Liver (tissue), 8 donors: ENCODE measurements at regions not wholly inside any gene's neighbourhood (a gene's known extent, or its start where the extent isn't known, plus 50 kb on each side); places are given as distances from the start of the nearest gene placed in this dataset.

Source experiments
- DNase-seq: peaks from one replicate; pipeline ENCODE4 v3.0.0-alpha.2; 2017; ENCODE audit warnings: low spot score
- H3K27ac ChIP-seq, 2 donors: one replicate each; pipeline ENCODE4 v1.7.0; 2013; ENCODE audit warnings: inconsistent platforms in 2 of 2, low read length in 2 of 2, control low read depth in 1 of 2, low read depth in 1 of 2, mild to moderate bottlenecking in 1 of 2
- H3K27me3 ChIP-seq, 4 donors: one replicate each; pipeline versions ENCODE4 v1.6.1 to v1.7.0; 2013; ENCODE audit warnings: low read length in 3 of 4, inconsistent platforms in 1 of 4, mild to moderate bottlenecking in 1 of 4, moderate library complexity in 1 of 4; ENCODE audit not compliant: control insufficient read depth in 4 of 4, insufficient read depth in 4 of 4
- H3K36me3 ChIP-seq, 4 donors: one replicate each; pipeline versions ENCODE4 v1.6.1 to v1.7.0; 2013; ENCODE audit warnings: low read length in 3 of 4, mild to moderate bottlenecking in 3 of 4, low read depth in 1 of 4, moderate library complexity in 1 of 4; ENCODE audit not compliant: control insufficient read depth in 4 of 4, insufficient read depth in 3 of 4
- H3K4me1 ChIP-seq, 4 donors: one replicate each; pipeline versions ENCODE4 v1.6.1 to v1.7.0; 2013; ENCODE audit warnings: low read length in 3 of 4, mild to moderate bottlenecking in 3 of 4, moderate library complexity in 1 of 4; ENCODE audit not compliant: control insufficient read depth in 4 of 4, insufficient read depth in 4 of 4
- H3K4me3 ChIP-seq, 3 donors: one replicate each; pipeline versions ENCODE4 v1.6.1 to v1.7.0; 2013; ENCODE audit warnings: low read length in 3 of 3, control low read depth in 1 of 3, low read depth in 1 of 3, mild to moderate bottlenecking in 1 of 3
- H3K9ac ChIP-seq, 2 donors: one replicate each; pipeline ENCODE4 v1.7.0; 2013; ENCODE audit warnings: low read length in 2 of 2, mild to moderate bottlenecking in 2 of 2, moderate library complexity in 2 of 2, control low read depth in 1 of 2, low read depth in 1 of 2
- H3K9me3 ChIP-seq, 4 donors: one replicate each; pipeline versions ENCODE4 v1.6.1 to v1.7.0; 2013; ENCODE audit warnings: low read length in 3 of 4; ENCODE audit not compliant: control insufficient read depth in 4 of 4
- ATF3 ChIP-seq: IDR thresholded peaks from 2 replicates; pipeline ENCODE4 v1.6.1; 2016; ENCODE audit warnings: antibody characterized with exemption
- EGR1 ChIP-seq, 2 donors: IDR thresholded peaks; 2 replicates each; pipeline ENCODE4 v1.6.1; 2016 to 2018; ENCODE audit warnings: antibody characterized with exemption in 2 of 2, low read depth in 2 of 2
- FOXA1 ChIP-seq: IDR thresholded peaks from 2 replicates; pipeline ENCODE4 v1.6.1; 2016; ENCODE audit warnings: antibody characterized with exemption
- FOXA2 ChIP-seq: IDR thresholded peaks from 2 replicates; pipeline ENCODE4 v1.6.1; 2016; ENCODE audit warnings: antibody characterized with exemption
- HNF4A ChIP-seq, 2 donors: conservative IDR thresholded peaks; 2 replicates each; pipeline ENCODE4 v1.6.1; 2016; ENCODE audit warnings: antibody characterized with exemption in 2 of 2, mild to moderate bottlenecking in 2 of 2
- HNF4G ChIP-seq: IDR thresholded peaks from 2 replicates; pipeline ENCODE4 v1.6.1; 2016; ENCODE audit warnings: antibody characterized with exemption
- JUND ChIP-seq, 2 donors: IDR thresholded peaks; 2 replicates each; pipeline ENCODE4 v1.6.1; 2016; ENCODE audit warnings: antibody characterized with exemption in 2 of 2
- MAX ChIP-seq: IDR thresholded peaks from 2 replicates; pipeline ENCODE4 v1.6.1; 2016; ENCODE audit warnings: antibody characterized with exemption
- RAD21 ChIP-seq, 2 donors: IDR thresholded peaks; 2 replicates each; pipeline ENCODE4 v1.6.1; 2016; ENCODE audit warnings: antibody characterized with exemption in 2 of 2, mild to moderate bottlenecking in 2 of 2
- RXRA ChIP-seq, 2 donors: IDR thresholded peaks; 2 replicates each; pipeline ENCODE4 v1.6.1; 2017 to 2018; ENCODE audit warnings: antibody characterized with exemption in 2 of 2, mild to moderate bottlenecking in 1 of 2
- SP1 ChIP-seq: IDR thresholded peaks from 2 replicates; pipeline ENCODE4 v1.6.1; 2018; ENCODE audit warnings: antibody characterized with exemption, mild to moderate bottlenecking
- TAF1 ChIP-seq: conservative IDR thresholded peaks from 2 replicates; pipeline ENCODE4 v1.6.1; 2016; ENCODE audit warnings: antibody characterized with exemption, mild to moderate bottlenecking
- YY1 ChIP-seq: IDR thresholded peaks from 2 replicates; pipeline ENCODE4 v1.6.1; 2016; ENCODE audit warnings: antibody characterized with exemption, mild to moderate bottlenecking
- ZBTB33 ChIP-seq: IDR thresholded peaks from 2 replicates; pipeline ENCODE4 v1.6.1; 2016; ENCODE audit warnings: antibody characterized with exemption
- WGBS: extraction: QIAGEN DNeasy Blood & Tissue Kit; methylation state at CpG from one replicate; pipeline ENCODE4 v1.1.7; 2013; 5-methylcytosine and 5-hydroxymethylcytosine counted together
- TF ChIP-seq, protein P1 (sequence below): fragments of 150-350 bp; IDR thresholded peaks from 2 replicates; pipeline ENCODE4 v1.5.1; 2017; ENCODE audit warnings: improper control_type of control experiment, low read depth, low read length; ENCODE audit not compliant: missing input control
- TF ChIP-seq, protein P2 (sequence below): IDR thresholded peaks from 2 replicates; pipeline ENCODE4 v1.6.1; 2016; ENCODE audit warnings: antibody characterized with exemption, mild to moderate bottlenecking
- donor health status: healthy.
- donor health status: healthy.
- donor health status: healthy.
- donor health status: healthy.
- donor health status: healthy.

- no peak overlapping the region for H3K4me3 ChIP-seq
- H3K27ac ChIP-seq = no peak overlapping the region
- H3K9me3 ChIP-seq = no peaks in the 10 kb centered on the region
- no peaks in the 10 kb centered on the region for H3K27me3 ChIP-seq
- no peak for TF ChIP-seq HNF4G
- TF ChIP-seq, protein P1, sequence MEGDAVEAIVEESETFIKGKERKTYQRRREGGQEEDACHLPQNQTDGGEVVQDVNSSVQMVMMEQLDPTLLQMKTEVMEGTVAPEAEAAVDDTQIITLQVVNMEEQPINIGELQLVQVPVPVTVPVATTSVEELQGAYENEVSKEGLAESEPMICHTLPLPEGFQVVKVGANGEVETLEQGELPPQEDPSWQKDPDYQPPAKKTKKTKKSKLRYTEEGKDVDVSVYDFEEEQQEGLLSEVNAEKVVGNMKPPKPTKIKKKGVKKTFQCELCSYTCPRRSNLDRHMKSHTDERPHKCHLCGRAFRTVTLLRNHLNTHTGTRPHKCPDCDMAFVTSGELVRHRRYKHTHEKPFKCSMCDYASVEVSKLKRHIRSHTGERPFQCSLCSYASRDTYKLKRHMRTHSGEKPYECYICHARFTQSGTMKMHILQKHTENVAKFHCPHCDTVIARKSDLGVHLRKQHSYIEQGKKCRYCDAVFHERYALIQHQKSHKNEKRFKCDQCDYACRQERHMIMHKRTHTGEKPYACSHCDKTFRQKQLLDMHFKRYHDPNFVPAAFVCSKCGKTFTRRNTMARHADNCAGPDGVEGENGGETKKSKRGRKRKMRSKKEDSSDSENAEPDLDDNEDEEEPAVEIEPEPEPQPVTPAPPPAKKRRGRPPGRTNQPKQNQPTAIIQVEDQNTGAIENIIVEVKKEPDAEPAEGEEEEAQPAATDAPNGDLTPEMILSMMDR = no peak
- TF ChIP-seq RAD21 (IDR thresholded peaks at IDR 0.05) = no peak
- no peak for TF ChIP-seq FOXA1
- no peak for TF ChIP-seq SP1
- no peak for TF ChIP-seq JUND (IDR thresholded peaks at IDR 0.05)
- TF ChIP-seq, protein P2, sequence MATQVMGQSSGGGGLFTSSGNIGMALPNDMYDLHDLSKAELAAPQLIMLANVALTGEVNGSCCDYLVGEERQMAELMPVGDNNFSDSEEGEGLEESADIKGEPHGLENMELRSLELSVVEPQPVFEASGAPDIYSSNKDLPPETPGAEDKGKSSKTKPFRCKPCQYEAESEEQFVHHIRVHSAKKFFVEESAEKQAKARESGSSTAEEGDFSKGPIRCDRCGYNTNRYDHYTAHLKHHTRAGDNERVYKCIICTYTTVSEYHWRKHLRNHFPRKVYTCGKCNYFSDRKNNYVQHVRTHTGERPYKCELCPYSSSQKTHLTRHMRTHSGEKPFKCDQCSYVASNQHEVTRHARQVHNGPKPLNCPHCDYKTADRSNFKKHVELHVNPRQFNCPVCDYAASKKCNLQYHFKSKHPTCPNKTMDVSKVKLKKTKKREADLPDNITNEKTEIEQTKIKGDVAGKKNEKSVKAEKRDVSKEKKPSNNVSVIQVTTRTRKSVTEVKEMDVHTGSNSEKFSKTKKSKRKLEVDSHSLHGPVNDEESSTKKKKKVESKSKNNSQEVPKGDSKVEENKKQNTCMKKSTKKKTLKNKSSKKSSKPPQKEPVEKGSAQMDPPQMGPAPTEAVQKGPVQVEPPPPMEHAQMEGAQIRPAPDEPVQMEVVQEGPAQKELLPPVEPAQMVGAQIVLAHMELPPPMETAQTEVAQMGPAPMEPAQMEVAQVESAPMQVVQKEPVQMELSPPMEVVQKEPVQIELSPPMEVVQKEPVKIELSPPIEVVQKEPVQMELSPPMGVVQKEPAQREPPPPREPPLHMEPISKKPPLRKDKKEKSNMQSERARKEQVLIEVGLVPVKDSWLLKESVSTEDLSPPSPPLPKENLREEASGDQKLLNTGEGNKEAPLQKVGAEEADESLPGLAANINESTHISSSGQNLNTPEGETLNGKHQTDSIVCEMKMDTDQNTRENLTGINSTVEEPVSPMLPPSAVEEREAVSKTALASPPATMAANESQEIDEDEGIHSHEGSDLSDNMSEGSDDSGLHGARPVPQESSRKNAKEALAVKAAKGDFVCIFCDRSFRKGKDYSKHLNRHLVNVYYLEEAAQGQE = no peak
- H3K9ac ChIP-seq = no peak overlapping the region
- no peak for DNase-seq
- no peaks in the 10 kb centered on the region for H3K36me3 ChIP-seq
- no peaks in the 10 kb centered on the region for H3K4me1 ChIP-seq
Observed at GRCh38 chr13:72156760-72157159, 289.8 kb upstream of the DACH1 start.

- no peak overlapping the region for H3K9ac ChIP-seq
- no peak overlapping the region for H3K27ac ChIP-seq
- no peaks in the 10 kb centered on the region for H3K9me3 ChIP-seq
- TF ChIP-seq RXRA (IDR thresholded peaks at IDR 0.05) = no peak
- no peak for TF ChIP-seq JUND (IDR thresholded peaks at IDR 0.05)
- TF ChIP-seq ATF3 = no peak
- TF ChIP-seq, protein P1 = no peak
- TF ChIP-seq HNF4G = no peak
- no peak for TF ChIP-seq FOXA1
- TF ChIP-seq HNF4A (conservative IDR thresholded peaks at IDR 0.05) = no peak
- no peak for TF ChIP-seq TAF1
- no peak for TF ChIP-seq SP1
- TF ChIP-seq EGR1 (IDR thresholded peaks at IDR 0.05; ENCODE audit: low read depth in 2 of 2) = no peak
- TF ChIP-seq FOXA2 = no peak
- TF ChIP-seq YY1 = no peak
- no peak for TF ChIP-seq RAD21 (IDR thresholded peaks at IDR 0.05)
- TF ChIP-seq MAX = no peak
- no peak for TF ChIP-seq ZBTB33
- no peak for DNase-seq
- H3K27me3 ChIP-seq = no peaks in the 10 kb centered on the region
- H3K36me3 ChIP-seq = no peaks in the 10 kb centered on the region
- 91% methylated on average over 1 of the region's 1 CpG for WGBS
- no peaks in the 10 kb centered on the region for H3K4me1 ChIP-seq
- H3K4me3 ChIP-seq = no peak overlapping the region
Observed at GRCh38 chr13:72153272-72153671, 286.3 kb upstream of the DACH1 start.
